B cell (primary cell): ENCODE measurements at regions not wholly inside any gene's neighbourhood (a gene's known extent, or its start where the extent isn't known, plus 50 kb on each side); places are given as distances from the start of the nearest gene placed in this dataset.

Experiments used
- ATAC-seq: fragments of 200-7000 bp; cut with Tn5 transposase; one replicate; pipeline ENCODE4 v1.10.0; 2021; ENCODE audit warnings: low read depth, mild to moderate bottlenecking, moderate number of reproducible peaks, moderate library complexity
- CTCF ChIA-PET: fragments of 350-600 bp; sonication (Branson Sonifier 250); formaldehyde crosslinking; loops from one replicate; lab custom pipeline; 2021; ENCODE audit warnings: antibody characterized with exemption, inconsistent platforms; lab: Charles Lee
- POLR2A ChIA-PET: fragments of 350-600 bp; sonication (Branson Sonifier 250); formaldehyde crosslinking; loops from one replicate; lab custom pipeline; 2021; ENCODE audit warnings: antibody characterized with exemption; lab: Charles Lee
- DNase-seq: peaks from one replicate; pipeline ENCODE4 v3.0.0; 2013
- H2AFZ ChIP-seq: 2 replicates; pipeline ENCODE4 v1.6.1; 2012; ENCODE audit warnings: mild to moderate bottlenecking, low read depth, low read length; ENCODE audit not compliant: insufficient read depth, poor library complexity, severe bottlenecking
- H3K27ac ChIP-seq, 2 donors: 1 replicate in 1 of 2; 2 replicates in 1 of 2; pipeline ENCODE4 v1.5.1; 2012 to 2013; ENCODE audit warnings: low read length in 2 of 2, mild to moderate bottlenecking in 2 of 2, moderate library complexity in 1 of 2
- H3K27me3 ChIP-seq, 4 experiments: fragments of 200-600 bp in 1 of 4; sonication (generic) in 1 of 4; replicated peaks in 1 of 4; 1 replicate in 2 of 4; 2 replicates in 2 of 4; pipeline versions ENCODE4 v1.6.1 to v1.7.0; 2013 to 2016; ENCODE audit warnings: low read length in 3 of 4, mild to moderate bottlenecking in 2 of 4, mixed read lengths in 1 of 4, moderate library complexity in 1 of 4; ENCODE audit not compliant: insufficient read depth in 4 of 4, control insufficient read depth in 3 of 4; ENCODE audit errors: control extremely low read depth in 1 of 4
- H3K36me3 ChIP-seq, 2 experiments: replicated peaks in 1 of 2; 1 replicate in 1 of 2; 2 replicates in 1 of 2; pipeline versions ENCODE4 v1.6.1 to v1.7.1; 2013; ENCODE audit warnings: low read length in 1 of 2; ENCODE audit not compliant: insufficient read depth in 2 of 2, control insufficient read depth in 1 of 2; ENCODE audit errors: control extremely low read depth in 1 of 2, extremely low read depth in 1 of 2
- H3K4me1 ChIP-seq, 2 donors: fragments of 200-600 bp in 1 of 2; sonication (generic) in 1 of 2; 1 replicate in 1 of 2; 2 replicates in 1 of 2; pipeline versions ENCODE4 v1.5.1 to v1.6.1; 2013 to 2017; ENCODE audit warnings: low read length in 2 of 2; ENCODE audit not compliant: control insufficient read depth in 2 of 2, insufficient read depth in 2 of 2
- H3K4me2 ChIP-seq: replicated peaks from 2 replicates; pipeline ENCODE3; 2012; ENCODE audit warnings: mild to moderate bottlenecking, low read depth, low read length; ENCODE audit not compliant: poor library complexity, severe bottlenecking
- H3K4me3 ChIP-seq, 5 experiments: fragments of 200-600 bp in 1 of 5; sonication (generic) in 1 of 5; 1 replicate in 3 of 5; 2 replicates in 2 of 5; pipeline versions ENCODE4 v1.5.1 to v1.7.0; 2011 to 2016; ENCODE audit warnings: low read length in 4 of 5, mild to moderate bottlenecking in 4 of 5, low read depth in 2 of 5, control low read depth in 1 of 5, moderate library complexity in 1 of 5; ENCODE audit not compliant: insufficient read depth in 1 of 5; ENCODE audit errors: control extremely low read depth in 1 of 5, extremely low read depth in 1 of 5
- H3K79me2 ChIP-seq: fragments of 200-600 bp; sonication (generic); one replicate; pipeline ENCODE4 v1.6.0; 2016; ENCODE audit warnings: low read length; ENCODE audit not compliant: control insufficient read depth, insufficient read depth
- H3K9ac ChIP-seq: fragments of 200-600 bp; sonication (generic); 2 replicates; pipeline ENCODE4 v1.6.1; 2017; ENCODE audit warnings: mild to moderate bottlenecking, low read length, moderate library complexity
- H3K9me3 ChIP-seq, 3 donors: one replicate each; pipeline versions ENCODE4 v1.6.1 to v1.7.1; 2013; ENCODE audit warnings: low read length in 2 of 3; ENCODE audit not compliant: control insufficient read depth in 2 of 3, insufficient read depth in 1 of 3; ENCODE audit errors: control extremely low read depth in 1 of 3
- H4K20me1 ChIP-seq: 2 replicates; pipeline ENCODE4 v1.6.0; 2012; ENCODE audit warnings: mild to moderate bottlenecking, low read length; ENCODE audit not compliant: insufficient read depth, control insufficient read depth, poor library complexity, severe bottlenecking
- H3K27ac Mint-ChIP-seq: one replicate; pipeline ENCODE4 v1.8.0; 2021; ENCODE audit warnings: mixed read lengths
- H3K27me3 Mint-ChIP-seq: one replicate; pipeline ENCODE4 v1.8.0; 2021; ENCODE audit warnings: mixed read lengths
- H3K4me1 Mint-ChIP-seq: one replicate; pipeline ENCODE4 v1.8.0; 2021; ENCODE audit warnings: mixed read lengths
- H3K4me3 Mint-ChIP-seq: one replicate; pipeline ENCODE4 v1.8.0; 2021; ENCODE audit warnings: mixed read lengths
- H3K9me3 Mint-ChIP-seq: one replicate; pipeline ENCODE4 v1.8.0; 2022; ENCODE audit warnings: mixed read lengths; ENCODE audit not compliant: insufficient read depth
- EZH2 ChIP-seq: IDR thresholded peaks from 2 replicates; pipeline ENCODE4 v1.6.1; 2012; ENCODE audit warnings: borderline replicate concordance, low read depth, mild to moderate bottlenecking, moderate library complexity, low read length; ENCODE audit not compliant: insufficient read depth, poor library complexity, severe bottlenecking
- WGBS: methylation state at CpG from one replicate; pipeline ENCODE4 v1.1.5; 2013; ENCODE audit warnings: missing lambda C conversion rate; ENCODE audit not compliant: insufficient coverage; 5-methylcytosine and 5-hydroxymethylcytosine counted together
- intact Hi-C: fragments of 100-400 bp; cut with micrococcal nuclease; formaldehyde crosslinking; loops from one replicate; pipeline ENCODE4 v1.10.0; 2022
- TF ChIP-seq, protein P1 (sequence below): fragments of 200-600 bp; IDR thresholded peaks from one replicate; pipeline ENCODE4 v1.8.0; 2022; ENCODE audit warnings: antibody characterized with exemption, mild to moderate bottlenecking

DNA sequence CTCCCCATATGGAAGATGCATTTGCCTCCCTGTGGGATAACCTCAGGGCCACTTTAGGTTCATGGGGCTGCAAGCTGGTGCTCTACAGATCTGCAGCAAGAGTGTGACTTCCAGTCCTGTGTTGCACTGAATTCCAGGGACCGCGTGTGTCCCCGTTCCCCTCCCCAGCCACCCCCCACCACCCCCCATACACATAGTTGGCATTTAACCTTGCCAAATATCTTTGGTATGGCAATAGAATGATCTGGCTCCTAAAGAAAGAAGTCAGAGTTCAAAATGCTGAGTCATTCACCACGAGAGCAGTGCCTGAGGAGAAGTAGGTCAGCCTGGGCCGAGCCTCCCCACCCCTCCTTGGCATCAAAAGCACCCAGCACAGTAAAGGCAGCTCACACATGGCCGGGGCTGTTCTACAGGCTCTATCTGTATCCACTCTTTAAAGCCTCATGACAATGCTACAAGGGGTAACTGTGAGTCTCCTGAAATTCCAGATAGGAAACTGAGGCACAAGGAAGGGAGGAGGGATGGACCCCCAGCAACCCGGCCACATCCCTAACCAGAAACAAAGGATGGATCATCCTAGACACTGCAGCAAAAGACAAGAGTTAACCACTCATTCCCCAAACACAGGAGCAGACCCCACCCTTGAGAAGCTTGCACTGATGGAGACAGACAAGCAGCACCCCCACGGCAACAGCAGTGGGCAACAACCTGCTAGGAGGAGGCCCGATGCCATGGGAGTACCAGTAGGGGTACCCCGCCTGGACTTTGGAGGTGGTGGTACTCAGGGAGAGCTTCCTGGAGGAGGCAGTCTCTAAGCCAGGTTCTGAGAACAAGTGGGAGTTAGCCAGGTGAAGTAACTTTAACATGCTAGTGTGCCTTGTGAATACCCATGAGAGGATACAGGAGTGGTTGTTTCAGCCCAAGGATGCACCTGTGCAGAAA lies 70.3 kb upstream of the NANOS1 start:
- intact Hi-C loops: no loop called here
- Histone ChIP-seq H3K4me3 (no peak overlapping the region), H3K9ac (no peak overlapping the region), H3K27me3 (peaks cover 0 to 8% (median 2%) of the 10 kb centered on the region in 4 experiments), H3K27ac (no peak overlapping the region), H3K4me1 (no peaks in the 10 kb centered on the region), H2AFZ (no peak overlapping the region), H3K4me2 (no peak overlapping the region), H3K9me3 (peaks cover 0 to 6% (median 0%) of the 10 kb centered on the region in 3 donors), H3K79me2 (no peaks in the 10 kb centered on the region), H3K36me3 (no peaks in the 10 kb centered on the region), H4K20me1 (no peaks in the 10 kb centered on the region)
- ChIA-PET POLR2A (no interaction called here), CTCF (no interaction called here)
- Mint-ChIP-seq H3K4me3 (no peak overlapping the region), H3K9me3 (no peaks in the 10 kb centered on the region), H3K4me1 (no peaks in the 10 kb centered on the region), H3K27ac (no peak overlapping the region), H3K27me3 (peaks cover 27% of the 10 kb centered on the region)
- 60% methylated on average over 5 of the region's 10 CpGs for WGBS
- no peak for ATAC-seq
- TF ChIP-seq, protein P1, sequence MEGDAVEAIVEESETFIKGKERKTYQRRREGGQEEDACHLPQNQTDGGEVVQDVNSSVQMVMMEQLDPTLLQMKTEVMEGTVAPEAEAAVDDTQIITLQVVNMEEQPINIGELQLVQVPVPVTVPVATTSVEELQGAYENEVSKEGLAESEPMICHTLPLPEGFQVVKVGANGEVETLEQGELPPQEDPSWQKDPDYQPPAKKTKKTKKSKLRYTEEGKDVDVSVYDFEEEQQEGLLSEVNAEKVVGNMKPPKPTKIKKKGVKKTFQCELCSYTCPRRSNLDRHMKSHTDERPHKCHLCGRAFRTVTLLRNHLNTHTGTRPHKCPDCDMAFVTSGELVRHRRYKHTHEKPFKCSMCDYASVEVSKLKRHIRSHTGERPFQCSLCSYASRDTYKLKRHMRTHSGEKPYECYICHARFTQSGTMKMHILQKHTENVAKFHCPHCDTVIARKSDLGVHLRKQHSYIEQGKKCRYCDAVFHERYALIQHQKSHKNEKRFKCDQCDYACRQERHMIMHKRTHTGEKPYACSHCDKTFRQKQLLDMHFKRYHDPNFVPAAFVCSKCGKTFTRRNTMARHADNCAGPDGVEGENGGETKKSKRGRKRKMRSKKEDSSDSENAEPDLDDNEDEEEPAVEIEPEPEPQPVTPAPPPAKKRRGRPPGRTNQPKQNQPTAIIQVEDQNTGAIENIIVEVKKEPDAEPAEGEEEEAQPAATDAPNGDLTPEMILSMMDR: no peak
- TF ChIP-seq EZH2: no peak
- no peak for DNase-seq
